ENCODE measurements at regions not wholly inside any gene's neighbourhood (a gene's known extent, or its start where the extent isn't known, plus 50 kb on each side); places are given as distances from the start of the nearest gene placed in this dataset.

DNA sequence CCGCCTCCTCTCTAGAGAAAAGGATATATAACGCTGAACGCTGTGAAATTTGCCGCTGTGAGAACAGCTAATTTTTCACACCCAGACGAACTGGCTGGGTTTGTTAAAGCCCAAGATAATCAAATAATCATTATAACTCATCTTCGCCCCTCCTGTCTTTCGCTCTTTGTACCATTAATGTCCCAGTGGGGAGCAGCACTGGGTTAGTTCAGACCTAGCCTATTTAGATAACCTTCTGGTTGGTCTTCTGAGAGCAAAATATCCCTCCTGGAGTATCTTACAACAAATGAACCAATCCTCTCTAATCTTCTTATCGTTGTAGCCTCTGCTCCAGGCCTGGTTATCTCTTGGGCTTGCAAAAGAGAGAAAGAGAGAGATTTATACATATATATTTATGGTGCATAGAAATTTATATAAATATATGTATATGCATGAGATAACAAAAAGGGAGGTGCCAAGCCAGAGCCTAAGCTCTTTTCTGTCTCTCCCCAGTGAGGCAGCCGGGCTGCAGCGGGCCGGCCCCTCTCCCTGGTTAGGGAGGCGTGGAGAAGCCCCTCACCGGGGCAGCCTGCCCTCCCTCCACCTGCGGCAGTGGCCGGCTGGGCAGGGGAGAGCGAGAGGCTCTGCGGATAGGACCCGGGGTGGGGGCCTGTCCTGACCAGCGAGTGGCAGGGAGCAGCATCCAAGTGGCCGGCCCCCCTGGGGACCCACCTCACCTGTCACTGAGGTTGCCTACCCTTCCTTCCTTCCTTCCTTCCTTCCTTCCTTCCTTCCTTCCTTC is 202.0 kb upstream of the LHX5 start:
- Histone ChIP-seq H3K27ac (no peak overlapping the region), H3K27me3 (peaks cover 77% of the 10 kb centered on the region), H3K36me3 (no peaks in the 10 kb centered on the region), H3K4me3 (no peak overlapping the region), H3K4me1 (no peaks in the 10 kb centered on the region), H3K9me3 (no peaks in the 10 kb centered on the region)
- WGBS, result 62% methylated on average over 20 of the region's 20 CpGs
- TF ChIP-seq EP300 (IDR thresholded peaks at IDR 0.05) (no peak), POLR2AphosphoS5 (IDR thresholded peaks at IDR 0.05) (no peak), CTCF (IDR thresholded peaks at IDR 0.05) (no peak), POLR2A (IDR thresholded peaks at IDR 0.05) (no peak)
- no peak for DNase-seq (ENCODE audit: low spot score in 2 of 2)

- Histone ChIP-seq H3K9me3 (no peaks in the 10 kb centered on the region), H3K36me3 (no peaks in the 10 kb centered on the region), H3K4me1 (no peaks in the 10 kb centered on the region), H3K27ac (no peak overlapping the region), H3K27me3 (peaks cover 83% of the 10 kb centered on the region), H3K4me3 (no peak overlapping the region)
- TF ChIP-seq CTCF (IDR thresholded peaks at IDR 0.05), result no peak
- TF ChIP-seq POLR2AphosphoS5 (IDR thresholded peaks at IDR 0.05), result no peak
- TF ChIP-seq POLR2A (IDR thresholded peaks at IDR 0.05), result no peak
- TF ChIP-seq EP300 (IDR thresholded peaks at IDR 0.05), result no peak
- DNase-seq (ENCODE audit: low spot score in 2 of 2), result no peak
- 90% methylated on average over 1 of the region's 1 CpG for WGBS
These were observed 199.1 kb upstream of the LHX5 start for GRCh38 chr12:113670742-113671141.

- WGBS, result 51% methylated on average over 6 of the region's 6 CpGs
- Histone ChIP-seq H3K27me3 (peaks cover 62% of the 10 kb centered on the region), H3K4me3 (no peak overlapping the region), H3K4me1 (no peaks in the 10 kb centered on the region), H3K27ac (no peak overlapping the region), H3K36me3 (no peaks in the 10 kb centered on the region), H3K9me3 (no peaks in the 10 kb centered on the region)
- no peak for TF ChIP-seq EP300 (IDR thresholded peaks at IDR 0.05)
- no peak for TF ChIP-seq CTCF (IDR thresholded peaks at IDR 0.05)
- TF ChIP-seq POLR2AphosphoS5 (IDR thresholded peaks at IDR 0.05), result no peak
- no peak for TF ChIP-seq POLR2A (IDR thresholded peaks at IDR 0.05)
- DNase-seq (ENCODE audit: low spot score in 2 of 2), result no peak
These were observed 196.1 kb upstream of the LHX5 start for GRCh38 chr12:113667676-113668356.

- Histone ChIP-seq H3K4me1 (no peaks in the 10 kb centered on the region), H3K27me3 (peaks cover 63% of the 10 kb centered on the region), H3K27ac (no peak overlapping the region), H3K9me3 (no peaks in the 10 kb centered on the region), H3K36me3 (no peaks in the 10 kb centered on the region), H3K4me3 (no peak overlapping the region)
- TF ChIP-seq POLR2A (IDR thresholded peaks at IDR 0.05), result no peak
- no peak for TF ChIP-seq POLR2AphosphoS5 (IDR thresholded peaks at IDR 0.05)
- no peak for TF ChIP-seq CTCF (IDR thresholded peaks at IDR 0.05)
- TF ChIP-seq EP300 (IDR thresholded peaks at IDR 0.05), result no peak
- DNase-seq (ENCODE audit: low spot score in 2 of 2), result no peak
- 75% methylated on average over 1 of the region's 1 CpG for WGBS
These were observed 195.4 kb upstream of the LHX5 start for GRCh38 chr12:113667095-113667494.

DNA sequence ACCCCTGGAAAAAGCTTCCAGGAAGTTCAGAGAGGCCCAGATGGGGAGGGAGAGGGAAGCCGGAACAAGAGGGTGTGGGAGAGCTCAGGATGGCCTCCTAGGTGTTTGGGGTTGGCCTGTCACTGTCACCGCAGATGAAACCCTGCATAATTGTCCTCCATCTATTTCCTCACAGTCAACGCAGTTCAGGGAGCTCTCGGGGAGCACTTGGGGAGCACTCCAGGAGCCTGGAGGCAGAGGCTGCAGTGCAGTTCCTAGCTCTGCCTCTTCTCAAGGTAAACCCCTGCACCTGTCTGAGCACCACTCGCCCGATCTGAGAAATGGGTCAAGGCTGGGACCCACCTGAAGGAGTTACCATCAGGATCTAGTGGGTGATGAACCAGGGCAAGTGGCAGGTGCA is 194.6 kb upstream of the LHX5 start:
- Histone ChIP-seq H3K27me3 (peaks cover 54% of the 10 kb centered on the region), H3K9me3 (no peaks in the 10 kb centered on the region), H3K4me1 (no peaks in the 10 kb centered on the region), H3K27ac (no peak overlapping the region), H3K36me3 (no peaks in the 10 kb centered on the region), H3K4me3 (no peak overlapping the region)
- WGBS, result 70% methylated on average over 6 of the region's 6 CpGs
- TF ChIP-seq CTCF (IDR thresholded peaks at IDR 0.05) (no peak), POLR2A (IDR thresholded peaks at IDR 0.05) (no peak), POLR2AphosphoS5 (IDR thresholded peaks at IDR 0.05) (no peak), EP300 (IDR thresholded peaks at IDR 0.05) (no peak)
- DNase-seq (ENCODE audit: low spot score in 2 of 2), result no peak
